H9 (cell line): ENCODE measurements at regions not wholly inside any gene's neighbourhood (a gene's known extent, or its start where the extent isn't known, plus 50 kb on each side); places are given as distances from the start of the nearest gene placed in this dataset.

Experiments used
- DNase-seq: peaks from one replicate; pipeline ENCODE4 v3.0.0-alpha.2; 2017
- H2AFZ ChIP-seq: one replicate; pipeline ENCODE4 v1.6.1; 2013; ENCODE audit warnings: mild to moderate bottlenecking, low read length, control low read depth, moderate library complexity
- H2AK5ac ChIP-seq: 2 replicates; pipeline ENCODE4 v1.6.1; 2013; ENCODE audit warnings: low read length, control low read depth, mixed read lengths; ENCODE audit not compliant: insufficient read length
- H2BK120ac ChIP-seq: one replicate; pipeline ENCODE4 v1.6.1; 2013; ENCODE audit warnings: low read depth, mild to moderate bottlenecking, low read length, control low read depth, inconsistent platforms; ENCODE audit not compliant: poor library complexity, severe bottlenecking
- H2BK12ac ChIP-seq: 2 replicates; pipeline ENCODE4 v1.6.1; 2013; ENCODE audit warnings: low read length, control low read depth, mixed read lengths, low read depth; ENCODE audit not compliant: insufficient read length
- H2BK15ac ChIP-seq: 2 replicates; pipeline ENCODE4 v1.6.1; 2013; ENCODE audit warnings: low read depth, low read length, control low read depth
- H2BK20ac ChIP-seq: one replicate; pipeline ENCODE4 v1.6.1; 2013; ENCODE audit warnings: low read depth, mild to moderate bottlenecking, low read length, control low read depth, inconsistent platforms; ENCODE audit not compliant: poor library complexity, severe bottlenecking
- H2BK5ac ChIP-seq: 2 replicates; pipeline ENCODE4 v1.6.1; 2013; ENCODE audit warnings: low read length, control low read depth, mixed read lengths; ENCODE audit not compliant: insufficient read length
- H3K14ac ChIP-seq: 2 replicates; pipeline ENCODE4 v1.6.1; 2013; ENCODE audit warnings: low read length, control low read depth; ENCODE audit not compliant: insufficient read depth
- H3K18ac ChIP-seq: 2 replicates; pipeline ENCODE4 v1.6.1; 2013; ENCODE audit warnings: low read depth, mild to moderate bottlenecking, mixed read lengths, low read length, control low read depth; ENCODE audit not compliant: insufficient read length
- H3K23ac ChIP-seq: 2 replicates; pipeline ENCODE4 v1.6.1; 2013; ENCODE audit warnings: low read length, control low read depth, mixed read lengths, low read depth; ENCODE audit not compliant: insufficient read length
- H3K23me2 ChIP-seq: 2 replicates; pipeline ENCODE4 v1.6.1; 2013; ENCODE audit warnings: low read depth, mild to moderate bottlenecking, mixed read lengths, low read length, control low read depth; ENCODE audit not compliant: insufficient read length, poor library complexity, severe bottlenecking
- H3K27ac ChIP-seq: 2 replicates; pipeline ENCODE4 v1.5.1; 2013; ENCODE audit warnings: low read length, control low read depth, mixed read lengths, low read depth; ENCODE audit not compliant: insufficient read length
- H3K27me3 ChIP-seq: 2 replicates; pipeline ENCODE4 v1.6.1; 2013; ENCODE audit warnings: low read length, control low read depth, inconsistent platforms; ENCODE audit not compliant: insufficient read depth
- H3K4ac ChIP-seq: 2 replicates; pipeline ENCODE4 v1.6.1; 2013; ENCODE audit warnings: low read depth, mild to moderate bottlenecking, control low read depth, inconsistent platforms, low read length, moderate library complexity
- H3K4me1 ChIP-seq: 2 replicates; pipeline ENCODE4 v1.6.1; 2013; ENCODE audit warnings: low read length, control low read depth, inconsistent platforms; ENCODE audit not compliant: insufficient read depth
- H3K4me2 ChIP-seq: 2 replicates; pipeline ENCODE4 v1.6.1; 2013; ENCODE audit warnings: low read length, control low read depth, mixed read lengths; ENCODE audit not compliant: insufficient read length, insufficient read depth
- H3K56ac ChIP-seq: 2 replicates; pipeline ENCODE4 v1.6.1; 2013; ENCODE audit warnings: low read depth, mild to moderate bottlenecking, mixed read lengths, low read length, control low read depth; ENCODE audit not compliant: insufficient read length
- H3K79me1 ChIP-seq: 2 replicates; pipeline ENCODE4 v1.6.1; 2013; ENCODE audit warnings: low read depth, mild to moderate bottlenecking, moderate library complexity, low read length, control low read depth, inconsistent platforms; ENCODE audit not compliant: insufficient read depth, poor library complexity, severe bottlenecking
- H3K79me2 ChIP-seq: 2 replicates; pipeline ENCODE4 v1.6.1; 2013; ENCODE audit warnings: low read length, control low read depth, inconsistent platforms; ENCODE audit not compliant: insufficient read depth
- H3K9ac ChIP-seq: 2 replicates; pipeline ENCODE4 v1.6.1; 2013; ENCODE audit warnings: low read length, control low read depth, mixed read lengths; ENCODE audit not compliant: insufficient read length; ENCODE audit errors: extremely low read depth
- H3K9me3 ChIP-seq: one replicate; pipeline ENCODE4 v1.6.1; 2013; ENCODE audit warnings: low read depth, low read length, inconsistent platforms; ENCODE audit not compliant: control insufficient read depth
- H3T11ph ChIP-seq: one replicate; pipeline ENCODE4 v1.6.1; 2013; ENCODE audit warnings: mild to moderate bottlenecking, low read length, control low read depth, inconsistent platforms
- H4K20me1 ChIP-seq: one replicate; pipeline ENCODE4 v1.6.1; 2013; ENCODE audit not compliant: control insufficient read depth, insufficient read length, insufficient read depth
- H4K5ac ChIP-seq: 2 replicates; pipeline ENCODE4 v1.6.1; 2013; ENCODE audit warnings: low read depth, mild to moderate bottlenecking, mixed read lengths, low read length, control low read depth; ENCODE audit not compliant: insufficient read length
- H4K8ac ChIP-seq: replicated peaks from 2 replicates; pipeline ENCODE4 v1.6.1; 2013; ENCODE audit warnings: low read length, control low read depth, mixed read lengths, low read depth; ENCODE audit not compliant: insufficient read length
- H4K91ac ChIP-seq: 2 replicates; pipeline ENCODE4 v1.6.1; 2013; ENCODE audit warnings: low read depth, mild to moderate bottlenecking, moderate library complexity, mixed read lengths, low read length, control low read depth; ENCODE audit not compliant: insufficient read length
- H3K27ac Mint-ChIP-seq, 3 experiments: 2 replicates in 2 of 3; 3 replicates in 1 of 3; pipeline ENCODE4 v1.8.0; 2020 to 2021; ENCODE audit warnings: mixed read lengths in 3 of 3, mild to moderate bottlenecking in 1 of 3, moderate library complexity in 1 of 3
- H3K27me3 Mint-ChIP-seq: 2 replicates; pipeline ENCODE4 v1.8.0; 2021; ENCODE audit warnings: low read depth, mild to moderate bottlenecking, moderate library complexity, mixed read lengths
- H3K36me3 Mint-ChIP-seq, 3 experiments: 2 replicates in 2 of 3; 3 replicates in 1 of 3; pipeline ENCODE4 v1.8.0; 2020 to 2021; ENCODE audit warnings: low read depth in 3 of 3, mixed read lengths in 3 of 3; ENCODE audit not compliant: insufficient read depth in 1 of 3
- H3K4me1 Mint-ChIP-seq, 2 experiments: 2 replicates each; pipeline ENCODE4 v1.8.0; 2020; ENCODE audit warnings: mixed read lengths in 2 of 2
- H3K4me3 Mint-ChIP-seq, 2 experiments: 2 replicates in 1 of 2; 3 replicates in 1 of 2; pipeline ENCODE4 v1.8.0; 2020 to 2021; ENCODE audit warnings: mild to moderate bottlenecking in 2 of 2, mixed read lengths in 2 of 2, moderate library complexity in 1 of 2
- H3K9me3 Mint-ChIP-seq, 2 experiments: 2 replicates in 1 of 2; 3 replicates in 1 of 2; pipeline ENCODE4 v1.8.0; 2020; ENCODE audit warnings: mild to moderate bottlenecking in 2 of 2, mixed read lengths in 2 of 2, moderate library complexity in 1 of 2
- WGBS: extraction: QIAGEN DNeasy Blood & Tissue Kit; methylation state at CpG from one replicate; pipeline ENCODE4 v1.1.7; 2013; ENCODE audit warnings: missing lambda C conversion rate, low lambda C conversion rate, mixed read lengths; ENCODE audit not compliant: insufficient read length; ENCODE audit errors: extremely low coverage; 5-methylcytosine and 5-hydroxymethylcytosine counted together
- TF ChIP-seq, protein P1 (sequence below): fragments of 200-600 bp; sonication (generic); conservative IDR thresholded peaks from 3 replicates; pipeline ENCODE4 v1.8.0; 2021; ENCODE audit warnings: antibody characterized with exemption, mild to moderate bottlenecking

DNA sequence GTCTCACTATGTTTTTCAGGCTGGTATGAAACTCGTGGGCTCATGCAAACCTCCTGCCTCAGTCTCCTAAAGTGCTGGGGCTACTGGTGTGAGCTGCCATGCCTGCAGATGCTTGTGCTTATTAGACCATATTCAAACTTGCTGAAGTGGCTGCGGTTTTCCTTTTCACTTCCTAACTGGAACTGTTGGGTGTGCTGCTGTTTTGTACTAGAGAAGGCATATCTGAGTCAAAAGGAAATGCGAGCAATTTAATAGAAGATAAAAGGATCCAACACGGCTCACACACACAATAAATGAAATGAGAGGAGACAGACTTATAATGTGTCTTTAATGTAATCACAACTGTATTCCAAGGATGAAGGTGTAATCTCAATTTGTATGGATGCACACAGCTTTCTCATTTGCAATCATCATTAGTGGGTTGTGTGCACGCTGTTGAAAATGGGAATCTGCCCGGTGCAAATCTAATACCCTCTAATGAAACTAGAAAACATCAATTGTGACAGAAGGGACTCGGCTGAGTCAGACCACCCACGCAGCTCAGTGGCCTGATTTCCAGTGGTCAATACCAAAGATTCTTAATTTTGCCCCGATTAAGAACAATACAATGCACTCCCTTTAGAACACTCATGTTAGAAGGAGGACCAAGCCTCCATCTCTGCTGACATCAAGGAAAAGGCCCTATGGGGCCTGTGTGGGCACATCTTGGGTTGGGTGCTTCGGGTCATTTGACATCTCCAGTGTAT, 532.7 kb downstream of the TDRD15 start:
- no peaks in the 10 kb centered on the region for H3K79me2 ChIP-seq
- H3K23me2 ChIP-seq: no peaks in the 10 kb centered on the region
- H4K91ac ChIP-seq: no peak overlapping the region
- H2BK5ac ChIP-seq: no peak overlapping the region
- no peak overlapping the region for H3K23ac ChIP-seq
- H3K36me3 Mint-ChIP-seq: no peaks in the 10 kb centered on the region; a peak in 1 of 7 replicates
- H3T11ph ChIP-seq: no peak overlapping the region
- 0 out of 2 replicates have a peak, but pooled peaks cover 4% of the 10 kb centered on the region for H3K4me1 ChIP-seq
- no peak overlapping the region for H3K27ac ChIP-seq
- no peak overlapping the region for H2BK120ac ChIP-seq
- H3K4me3 Mint-ChIP-seq: no peak overlapping the region
- TF ChIP-seq, protein P1, sequence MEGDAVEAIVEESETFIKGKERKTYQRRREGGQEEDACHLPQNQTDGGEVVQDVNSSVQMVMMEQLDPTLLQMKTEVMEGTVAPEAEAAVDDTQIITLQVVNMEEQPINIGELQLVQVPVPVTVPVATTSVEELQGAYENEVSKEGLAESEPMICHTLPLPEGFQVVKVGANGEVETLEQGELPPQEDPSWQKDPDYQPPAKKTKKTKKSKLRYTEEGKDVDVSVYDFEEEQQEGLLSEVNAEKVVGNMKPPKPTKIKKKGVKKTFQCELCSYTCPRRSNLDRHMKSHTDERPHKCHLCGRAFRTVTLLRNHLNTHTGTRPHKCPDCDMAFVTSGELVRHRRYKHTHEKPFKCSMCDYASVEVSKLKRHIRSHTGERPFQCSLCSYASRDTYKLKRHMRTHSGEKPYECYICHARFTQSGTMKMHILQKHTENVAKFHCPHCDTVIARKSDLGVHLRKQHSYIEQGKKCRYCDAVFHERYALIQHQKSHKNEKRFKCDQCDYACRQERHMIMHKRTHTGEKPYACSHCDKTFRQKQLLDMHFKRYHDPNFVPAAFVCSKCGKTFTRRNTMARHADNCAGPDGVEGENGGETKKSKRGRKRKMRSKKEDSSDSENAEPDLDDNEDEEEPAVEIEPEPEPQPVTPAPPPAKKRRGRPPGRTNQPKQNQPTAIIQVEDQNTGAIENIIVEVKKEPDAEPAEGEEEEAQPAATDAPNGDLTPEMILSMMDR: no peak
- no peaks in the 10 kb centered on the region for H3K79me1 ChIP-seq
- DNase-seq: no peak
- no peak overlapping the region for H4K8ac ChIP-seq
- WGBS: no CpG with 5 or more reads among the region's 10 CpGs
- H2BK12ac ChIP-seq: no peak overlapping the region
- no peak overlapping the region; a peak in 1 of 7 replicates for H3K27ac Mint-ChIP-seq
- no peak overlapping the region for H3K4me2 ChIP-seq
- H3K27me3 ChIP-seq: no peaks in the 10 kb centered on the region
- no peak overlapping the region for H2AK5ac ChIP-seq
- H3K4ac ChIP-seq: no peak overlapping the region
- H3K14ac ChIP-seq: no peak overlapping the region
- H3K9me3 Mint-ChIP-seq: no peaks in the 10 kb centered on the region
- no peak overlapping the region for H2BK20ac ChIP-seq
- no peak overlapping the region for H3K56ac ChIP-seq
- no peaks in the 10 kb centered on the region for H3K27me3 Mint-ChIP-seq
- H3K9me3 ChIP-seq: no peaks in the 10 kb centered on the region
- no peaks in the 10 kb centered on the region for H4K20me1 ChIP-seq
- H3K18ac ChIP-seq: no peak overlapping the region
- no peak overlapping the region for H4K5ac ChIP-seq
- no peak overlapping the region for H3K9ac ChIP-seq
- no peak overlapping the region for H2AFZ ChIP-seq
- H2BK15ac ChIP-seq: no peak overlapping the region
- H3K4me1 Mint-ChIP-seq: peaks cover 26 to 28% of the 10 kb centered on the region in 2 experiments
